ENCODE measurements at regions not wholly inside any gene's neighbourhood (a gene's known extent, or its start where the extent isn't known, plus 50 kb on each side); places are given as distances from the start of the nearest gene placed in this dataset.

DNA sequence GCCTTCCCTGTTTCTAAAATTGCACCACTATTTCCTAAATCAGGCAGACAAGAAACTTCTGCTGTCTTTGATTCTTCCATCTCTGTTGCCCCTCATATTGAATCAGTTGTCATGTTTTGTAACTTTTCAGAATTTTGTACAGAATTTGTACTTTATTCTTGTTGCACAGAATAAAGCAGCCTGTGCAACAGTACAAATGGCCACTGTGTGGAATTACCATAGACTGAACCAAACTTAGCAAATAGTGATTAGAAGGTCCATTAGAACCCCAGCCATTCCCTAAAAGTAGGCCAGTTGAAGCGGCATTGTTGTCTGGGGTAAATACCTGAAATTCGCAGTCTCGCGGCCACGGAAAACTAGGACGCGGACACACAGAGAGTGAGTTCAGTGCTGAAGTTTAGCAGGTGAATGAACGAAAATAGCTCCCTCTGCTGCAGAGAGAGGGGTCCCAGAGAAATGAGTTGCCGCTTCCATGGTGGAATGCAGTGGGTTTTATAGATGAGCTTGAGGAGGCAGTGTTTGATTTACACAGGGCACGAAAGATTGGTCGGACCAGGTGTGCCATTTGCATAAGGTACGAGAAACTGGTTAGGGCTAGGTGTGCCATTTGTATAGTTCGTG is 71.8 kb downstream of the C4orf33 start:
- no peak for DNase-seq

DNA sequence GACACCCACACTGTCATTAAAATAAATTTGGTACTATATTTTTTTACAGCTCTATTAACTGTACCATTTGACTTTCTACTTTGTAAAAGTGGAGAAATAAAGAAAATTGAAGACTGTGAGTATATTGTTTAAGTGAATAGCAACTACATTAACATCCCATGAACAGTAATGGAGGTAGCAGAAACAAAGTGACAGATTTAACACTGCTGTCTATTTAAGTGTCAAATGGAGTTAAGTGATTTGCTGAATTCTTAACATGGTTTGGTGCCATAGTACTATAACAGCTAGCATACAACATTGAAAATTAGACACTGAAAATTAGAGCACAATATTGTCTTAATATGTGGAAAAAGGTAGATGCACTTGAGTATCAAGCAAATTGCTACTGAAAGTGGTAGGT is 76.2 kb downstream of the C4orf33 start:
- DNase-seq, result no peak

DNA sequence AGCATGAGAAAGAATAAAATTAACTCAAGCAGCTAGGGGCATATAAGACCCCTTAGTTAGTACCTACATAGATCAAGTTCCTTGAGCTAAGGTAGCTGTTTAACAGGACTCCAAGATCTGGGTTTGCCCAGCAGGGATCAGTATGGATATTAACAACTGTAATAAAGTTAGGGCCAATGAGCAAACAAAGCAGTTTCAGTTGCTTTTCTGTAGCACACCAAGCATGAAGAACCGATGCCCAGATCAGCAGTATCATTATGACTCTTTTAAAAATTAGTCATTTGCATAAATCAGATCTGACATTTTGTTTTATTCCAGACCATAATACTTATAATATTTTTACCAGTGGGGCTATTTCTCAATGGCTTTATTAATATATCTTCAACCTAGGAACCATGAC is 80.9 kb downstream of the C4orf33 start:
- no peak for DNase-seq

DNA sequence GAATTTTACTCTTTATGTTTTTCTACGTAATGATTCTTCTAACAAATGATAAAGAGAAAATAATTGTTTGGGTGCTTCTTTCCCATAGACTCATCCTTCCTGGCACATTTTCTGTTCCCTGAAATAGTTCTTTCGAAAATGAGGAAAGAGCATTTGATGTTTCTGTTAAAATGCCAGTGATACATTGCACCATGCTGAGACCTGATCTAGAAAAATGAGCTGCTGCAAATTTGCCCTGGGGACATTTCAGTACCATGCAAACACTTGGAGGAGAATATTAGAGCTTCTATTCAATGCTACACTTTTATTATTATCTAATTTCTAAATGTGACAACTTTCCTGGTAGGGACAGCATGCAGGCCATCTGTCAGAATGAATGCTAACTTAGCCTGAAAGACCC is 83.3 kb downstream of the C4orf33 start:
- no peak for DNase-seq

DNA sequence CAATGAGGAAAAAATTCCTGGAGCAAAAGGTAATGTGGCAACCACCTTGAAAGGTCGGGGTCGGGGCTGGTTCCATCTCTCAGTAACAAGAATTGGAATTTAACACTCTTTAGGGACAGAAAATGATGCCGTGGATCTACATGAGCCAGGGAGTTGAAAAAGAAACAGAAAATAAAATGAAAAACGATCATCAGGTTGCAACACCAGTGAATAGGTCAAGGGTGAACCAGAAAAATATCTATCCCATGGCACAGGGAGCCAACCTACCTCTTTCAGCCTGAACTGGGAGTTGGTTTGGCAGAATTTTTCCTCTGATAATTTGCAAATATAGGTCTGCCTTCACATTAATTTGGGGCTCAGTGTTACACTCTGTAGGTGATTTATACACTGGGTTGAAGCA is 93.7 kb downstream of the C4orf33 start:
- DNase-seq, result no peak

DNA sequence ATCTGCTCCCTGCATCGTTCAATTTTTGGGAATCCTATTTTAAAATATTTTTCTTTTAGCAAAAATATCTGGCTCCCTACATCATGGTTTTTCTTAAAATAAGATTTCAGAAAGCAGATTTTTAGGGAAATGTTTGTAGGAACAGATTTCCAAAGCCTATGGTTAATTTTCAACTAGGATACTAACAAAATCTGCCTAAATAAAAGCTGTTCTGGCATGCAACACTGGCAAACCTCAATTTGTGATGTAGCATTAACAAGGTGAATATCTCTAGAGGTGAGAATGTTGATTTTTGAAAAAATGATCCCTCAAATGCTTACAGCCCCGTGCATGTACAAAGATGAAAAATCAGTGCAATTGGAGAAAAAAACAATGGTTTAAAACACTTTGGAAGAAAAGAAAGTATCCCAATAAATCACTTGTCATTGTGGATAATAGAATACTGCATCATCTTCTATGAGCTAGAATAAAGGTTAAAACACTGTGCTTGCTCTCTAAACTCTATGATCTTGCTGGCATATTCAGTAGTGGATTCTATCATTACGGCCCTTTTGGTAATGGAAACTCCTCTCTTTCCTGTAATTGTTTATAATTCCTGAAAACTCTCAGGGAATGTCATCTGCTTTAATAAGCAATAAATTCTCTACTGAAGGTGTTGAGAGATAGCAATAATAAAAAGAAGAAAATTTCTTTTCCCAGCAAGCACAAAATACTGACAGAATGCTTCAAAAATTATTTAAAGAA is 97.6 kb downstream of the C4orf33 start:
- no peak for DNase-seq

DNA sequence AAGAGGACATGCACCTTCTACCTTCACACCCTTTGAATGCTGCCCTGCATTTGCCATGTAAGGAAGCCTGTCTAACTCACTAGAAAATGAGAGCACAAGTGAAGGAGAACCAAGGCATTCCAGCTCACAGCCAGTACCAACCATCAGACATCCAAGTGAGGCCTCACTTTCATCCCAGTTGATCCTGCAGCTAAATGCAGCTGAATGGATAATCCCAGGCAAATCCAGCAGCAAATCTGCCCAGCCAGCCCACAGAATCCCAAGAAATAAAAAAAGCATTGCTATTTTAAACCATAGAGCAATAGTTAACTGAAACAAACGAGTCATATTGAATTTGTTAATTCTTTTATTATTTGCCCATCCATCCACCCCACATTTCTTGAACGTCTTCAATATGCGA is 112.5 kb downstream of the C4orf33 start:
- DNase-seq, result no peak

DNA sequence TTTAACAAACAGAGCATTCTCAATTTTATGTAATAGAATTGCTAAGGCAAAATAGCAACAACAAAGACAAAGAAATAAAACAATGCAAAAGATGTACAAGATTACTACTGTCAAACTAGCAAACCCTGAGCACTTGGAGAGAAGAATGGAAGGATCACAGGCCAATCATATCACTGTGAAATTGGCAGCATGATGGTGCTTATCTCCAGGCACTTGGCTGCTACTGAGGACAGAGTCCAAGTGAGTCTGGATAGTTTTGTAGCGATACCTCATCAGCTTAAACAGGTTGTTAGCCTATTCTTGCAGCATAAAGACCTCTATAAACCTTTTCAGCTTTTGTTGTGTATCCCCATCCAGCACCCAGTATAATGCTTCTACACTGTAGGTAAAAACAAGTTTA is 117.7 kb downstream of the C4orf33 start:
- DNase-seq, result no peak

DNA sequence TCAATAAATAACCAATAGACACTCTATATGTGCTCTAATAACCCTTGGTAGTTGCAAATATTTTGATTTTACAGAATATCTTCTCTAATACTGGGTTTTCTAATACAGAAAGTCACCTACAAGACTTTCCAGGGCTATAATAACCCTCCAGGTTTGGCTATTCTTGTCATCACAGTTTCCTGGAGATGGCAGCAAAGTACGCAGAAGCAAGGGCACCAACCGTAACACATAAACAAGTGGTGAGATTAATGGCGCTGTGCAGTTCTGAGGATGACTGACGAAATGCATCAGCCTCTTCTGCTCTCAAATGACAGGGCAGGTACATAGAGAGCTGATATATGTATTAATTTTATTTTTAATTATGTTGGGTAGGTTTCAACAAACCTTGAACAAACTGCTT is 122.4 kb downstream of the C4orf33 start:
- no peak for DNase-seq

DNA sequence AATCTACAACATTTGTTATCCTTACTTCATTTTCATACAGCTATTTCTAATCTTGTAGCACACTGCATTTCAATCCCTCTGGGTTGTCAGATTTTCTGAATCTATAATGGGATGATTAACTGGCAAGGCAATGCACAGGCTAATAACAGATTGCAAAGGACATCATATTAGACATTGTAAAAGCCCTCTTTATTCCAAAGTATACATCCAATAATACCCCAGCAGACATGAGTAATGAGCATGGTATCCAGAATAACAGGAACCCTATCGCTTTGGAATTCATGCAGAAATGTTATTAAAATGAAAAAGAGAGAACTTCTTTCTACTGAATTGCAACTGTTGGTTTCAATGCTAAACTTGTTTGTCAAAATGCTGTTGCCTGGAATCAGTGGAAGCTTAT is 122.9 kb downstream of the C4orf33 start:
- DNase-seq, result no peak

DNA sequence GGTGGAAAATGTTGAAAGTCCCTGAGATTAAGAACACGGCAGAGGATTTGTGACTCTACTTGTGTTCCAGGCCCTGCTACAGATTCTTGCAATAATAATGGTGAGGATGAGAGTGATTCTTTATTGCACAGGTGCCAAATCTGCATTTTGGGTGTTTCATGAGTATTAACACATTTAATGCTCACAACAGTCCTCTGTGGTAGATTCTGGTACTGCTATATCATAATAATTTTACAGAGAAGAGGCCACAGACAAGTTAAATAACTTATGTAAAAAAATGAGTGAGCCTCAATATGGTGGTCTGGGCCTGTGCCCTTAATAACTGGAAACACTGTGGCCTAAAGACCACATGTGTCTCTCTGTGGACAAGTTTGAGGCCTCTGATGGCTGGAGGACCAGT is 124.3 kb downstream of the C4orf33 start:
- DNase-seq, result no peak

DNA sequence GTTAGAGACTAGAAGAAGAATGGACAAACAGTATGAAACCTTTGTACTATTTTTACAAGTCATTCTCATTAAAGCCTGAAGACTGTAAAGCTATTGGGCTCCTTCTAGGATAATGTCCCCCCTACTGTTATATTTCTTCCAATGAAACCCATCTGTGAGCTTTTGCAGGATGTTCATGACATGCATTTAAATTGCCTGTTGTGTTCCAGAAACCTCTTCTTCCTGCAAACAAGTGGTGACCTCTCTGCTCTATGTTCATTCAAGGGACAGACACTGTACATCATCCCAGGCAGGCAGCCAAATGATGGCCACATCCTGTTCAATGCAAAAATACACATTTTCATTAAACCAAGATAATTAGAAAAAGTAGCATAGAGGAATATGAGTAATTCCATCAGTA is 128.0 kb downstream of the C4orf33 start:
- no peak for DNase-seq

DNA sequence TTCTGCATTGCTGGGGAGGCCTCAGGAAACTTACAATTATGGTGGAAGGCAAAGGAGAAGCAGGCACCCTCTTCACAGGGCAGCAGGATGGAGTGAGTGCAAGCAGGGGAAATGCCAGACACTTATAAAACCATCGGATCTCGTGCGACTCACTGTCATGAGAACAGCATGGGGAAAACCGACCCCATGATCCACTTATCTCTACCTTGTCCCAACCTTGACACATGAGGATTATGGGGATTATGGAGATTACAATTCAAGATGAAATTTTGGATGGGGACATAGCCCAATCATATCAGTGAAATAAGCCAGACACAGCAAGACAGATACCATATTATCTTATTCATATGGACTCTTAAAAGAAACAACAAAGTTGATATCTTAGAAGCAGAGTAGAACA is 134.9 kb downstream of the C4orf33 start:
- no peak for DNase-seq

DNA sequence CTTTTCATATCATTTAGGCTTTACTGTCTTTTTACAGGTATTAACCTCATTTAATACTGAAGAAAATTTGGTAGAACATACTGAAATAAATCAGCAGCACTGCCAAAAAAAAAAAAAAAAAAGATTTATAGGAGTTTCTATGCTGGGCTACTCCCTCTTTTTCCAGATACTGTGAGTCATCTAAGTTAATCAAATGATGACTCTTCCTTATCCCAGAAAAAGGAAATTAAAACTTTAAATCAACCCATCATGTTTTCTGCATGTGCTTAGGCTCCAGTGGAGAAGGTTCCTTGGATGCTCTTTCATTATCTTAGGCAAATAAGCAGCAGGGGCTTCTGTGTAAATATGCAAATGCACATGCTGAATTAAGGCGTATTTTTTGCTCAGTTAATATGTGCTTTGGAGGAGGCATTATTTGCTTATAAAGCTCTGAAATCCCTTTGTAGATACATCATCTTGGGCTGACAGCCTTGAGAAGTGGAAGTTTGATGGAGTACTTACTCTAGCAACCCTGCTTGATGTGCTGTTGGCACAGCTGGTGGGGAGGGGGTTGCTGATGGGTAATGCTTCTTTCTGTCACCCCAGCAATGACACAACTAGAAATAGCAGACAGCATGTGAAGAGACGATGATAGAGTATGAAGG is 136.1 kb downstream of the C4orf33 start:
- DNase-seq, result no peak

DNA sequence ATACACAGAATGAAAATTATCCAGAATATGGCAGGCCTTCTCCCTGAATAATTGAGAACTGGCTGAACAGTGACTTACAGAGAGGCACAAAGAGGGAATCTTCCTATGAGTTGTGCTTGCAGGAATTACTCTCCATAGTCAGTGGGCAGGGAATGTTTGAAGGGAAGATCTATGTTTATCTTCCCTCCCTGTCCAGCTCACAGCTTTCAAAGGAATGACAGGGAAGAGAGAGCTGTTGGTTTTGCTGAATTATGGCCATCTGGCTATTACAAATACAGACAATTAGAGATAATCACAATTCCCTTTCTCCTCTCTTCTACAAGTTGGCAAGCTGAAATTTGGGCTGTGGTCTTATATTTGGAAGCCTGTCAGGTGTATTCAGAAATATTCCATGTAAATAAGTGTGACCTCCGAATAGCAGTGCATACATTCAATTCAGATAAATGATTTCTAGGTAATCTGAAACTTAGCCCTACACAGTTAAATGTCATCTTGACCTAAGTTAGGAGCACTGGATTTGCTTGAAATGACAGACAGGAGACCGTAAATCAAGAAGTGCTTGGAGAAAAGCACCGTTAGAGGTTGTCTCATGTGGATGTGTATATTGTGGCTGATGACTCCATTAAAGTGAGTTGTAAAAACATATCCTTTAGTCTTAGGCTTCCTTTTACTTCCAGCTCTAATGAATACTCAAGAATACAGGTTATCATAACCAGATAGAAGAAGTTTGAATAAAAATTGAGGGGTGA is 136.8 kb downstream of the C4orf33 start:
- no peak for DNase-seq

DNA sequence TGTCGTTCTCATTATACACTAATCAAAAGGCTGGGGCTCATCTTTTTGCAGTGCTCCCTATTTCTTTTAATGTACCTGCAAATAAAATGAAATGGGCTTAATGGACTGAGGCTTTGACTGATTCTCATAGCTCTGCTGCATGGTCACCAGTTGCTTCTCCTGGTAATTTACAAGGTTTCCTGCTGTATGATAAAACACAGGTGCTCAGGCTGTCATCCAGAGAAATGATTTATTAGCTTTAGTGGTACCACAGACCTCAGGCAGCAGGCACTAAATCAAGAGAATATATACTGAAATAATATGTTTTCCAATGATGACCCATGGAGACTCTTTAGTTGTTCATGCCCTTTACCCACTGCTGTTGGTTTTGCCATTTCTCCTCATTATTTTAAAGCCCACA is 137.7 kb downstream of the C4orf33 start:
- no peak for DNase-seq

DNA sequence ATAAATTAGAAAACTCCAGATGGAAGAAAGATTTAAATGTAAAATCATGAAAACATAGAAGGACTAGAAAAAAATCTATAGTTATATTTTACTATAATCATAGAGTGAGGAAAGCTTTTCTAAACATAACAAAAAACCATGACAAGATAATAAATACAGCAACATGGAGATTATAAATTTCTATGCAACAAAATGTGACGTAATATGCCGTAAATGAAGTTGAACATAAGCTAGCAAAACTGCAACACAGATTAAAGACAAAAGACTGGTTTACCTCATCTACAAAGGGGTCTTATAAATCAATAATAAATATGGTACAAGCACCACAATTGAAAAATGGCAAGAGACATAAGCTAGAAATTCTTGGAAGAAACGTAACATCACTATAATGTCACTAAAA is 140.4 kb downstream of the C4orf33 start:
- DNase-seq, result no peak

DNA sequence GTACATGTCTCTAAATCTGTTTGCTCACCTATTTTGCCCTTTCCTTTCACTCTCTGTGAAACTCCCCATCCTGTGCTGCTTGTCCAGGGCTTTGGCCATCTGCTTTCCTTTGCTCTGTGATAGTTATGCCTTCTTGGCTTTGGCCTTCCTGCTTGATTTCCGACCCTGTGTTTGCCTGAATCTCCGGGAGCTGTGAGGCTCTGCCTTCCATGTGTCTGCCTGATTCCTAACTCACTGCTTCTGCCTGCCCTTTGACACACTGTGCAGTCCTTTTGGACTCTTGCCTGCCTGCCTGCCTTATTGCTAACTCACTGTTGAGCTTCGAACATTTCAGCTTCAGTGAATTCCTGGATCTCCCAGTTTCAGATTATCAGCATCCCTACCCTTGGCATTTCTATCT is 143.1 kb downstream of the C4orf33 start:
- DNase-seq, result no peak

DNA sequence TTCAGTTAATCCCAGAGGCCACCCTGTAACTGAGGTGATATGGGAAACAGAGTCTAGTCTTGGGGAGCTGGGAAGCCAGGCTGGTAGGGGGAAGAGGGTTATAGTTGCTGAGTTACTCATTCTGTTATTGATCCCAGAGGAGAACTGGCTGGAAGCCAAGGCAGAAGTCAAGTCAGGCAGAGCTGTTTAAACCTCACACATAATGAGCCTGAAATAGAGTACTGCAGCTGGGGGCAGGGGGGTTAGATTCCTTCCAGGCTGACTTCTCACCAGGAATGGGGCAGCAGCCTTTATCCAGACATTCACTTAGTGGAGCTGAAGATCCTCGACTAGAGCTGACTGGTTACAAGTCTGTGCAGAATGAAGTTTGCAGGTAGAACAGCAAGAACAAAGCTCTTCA is 144.9 kb downstream of the C4orf33 start:
- DNase-seq, result no peak

DNA sequence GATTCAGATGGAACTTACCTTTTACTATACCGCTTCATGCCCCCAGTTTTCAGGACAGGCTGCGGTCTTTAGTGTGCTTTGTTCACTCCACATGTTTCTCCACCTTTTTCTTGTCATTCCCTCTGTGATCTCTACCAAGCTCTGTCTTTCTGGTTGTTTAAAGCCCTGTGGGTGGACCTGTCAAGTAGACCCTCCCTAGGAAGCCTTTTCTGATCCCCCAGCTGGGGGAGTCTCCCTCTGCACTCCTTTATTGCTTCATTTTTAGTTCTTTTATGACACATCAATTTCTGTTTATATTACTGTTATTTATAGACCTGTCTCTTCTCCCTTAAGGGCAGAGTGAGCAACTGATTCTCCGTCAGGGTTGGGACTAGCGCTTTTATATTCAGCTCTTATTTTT is 150.2 kb downstream of the C4orf33 start:
- DNase-seq, result no peak

DNA sequence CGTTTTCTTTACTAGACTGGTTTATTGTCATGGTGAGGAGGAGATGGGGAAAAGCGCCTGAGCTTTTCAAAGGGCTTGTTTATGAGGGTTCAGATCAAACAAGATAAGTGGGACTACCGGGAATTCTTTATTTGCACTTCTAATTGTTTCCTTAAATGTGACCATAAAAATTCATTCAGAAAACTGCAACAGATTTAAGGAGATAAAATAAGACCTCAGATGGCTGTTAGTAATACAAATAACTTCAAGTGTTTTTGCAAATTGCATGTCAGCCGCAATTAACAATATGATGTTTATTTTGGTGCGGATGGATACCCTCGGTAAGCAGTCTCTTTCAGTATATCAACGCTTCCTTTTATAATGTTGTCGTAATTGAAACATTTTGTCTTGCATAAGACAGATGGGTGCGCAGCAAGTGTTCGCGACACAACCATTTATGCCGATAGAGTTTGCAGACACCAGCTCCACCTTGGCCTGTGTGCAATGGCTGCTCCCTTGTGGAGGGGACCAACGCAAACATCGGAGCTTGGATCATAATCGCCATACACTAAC is 151.0 kb downstream of the C4orf33 start:
- no peak for DNase-seq

DNA sequence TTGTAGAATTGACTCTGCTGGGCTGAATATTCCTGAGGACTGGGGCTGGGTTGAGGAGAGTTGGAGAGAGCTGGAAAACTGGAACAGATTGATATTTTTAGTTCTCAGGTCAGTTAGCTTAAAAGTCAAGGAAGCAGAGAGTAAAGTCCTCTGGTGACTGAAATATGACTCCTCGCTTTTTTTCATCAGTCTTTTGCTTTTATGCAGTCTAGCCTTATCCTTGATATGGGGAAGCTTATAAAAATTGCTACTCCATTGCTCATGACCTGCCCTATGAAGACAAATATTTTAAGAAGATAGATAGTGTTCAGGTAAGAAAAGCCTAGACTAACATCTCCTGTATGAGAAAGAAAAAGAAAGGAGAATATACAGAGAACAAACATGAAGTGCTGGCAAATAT is 152.7 kb downstream of the C4orf33 start:
- DNase-seq, result no peak

DNA sequence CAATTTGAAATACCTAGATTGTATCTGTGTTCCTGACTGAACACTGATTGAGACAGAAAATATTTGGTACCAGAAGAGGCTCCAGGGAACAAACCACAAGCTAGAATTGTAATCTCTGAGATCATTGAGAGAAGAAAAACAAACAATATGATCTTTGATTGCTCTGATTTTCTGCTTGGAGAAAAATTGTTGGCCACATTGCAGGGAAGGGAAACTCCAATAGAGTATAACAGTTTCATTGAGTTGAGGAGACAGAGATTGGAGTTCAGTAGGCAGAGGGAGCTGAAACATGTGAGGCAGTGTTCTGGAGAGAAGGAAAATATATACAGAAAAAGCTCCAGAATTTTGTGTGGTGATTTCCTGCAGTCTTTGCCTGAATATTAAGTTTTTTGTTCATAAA is 158.2 kb downstream of the C4orf33 start:
- DNase-seq, result no peak

DNA sequence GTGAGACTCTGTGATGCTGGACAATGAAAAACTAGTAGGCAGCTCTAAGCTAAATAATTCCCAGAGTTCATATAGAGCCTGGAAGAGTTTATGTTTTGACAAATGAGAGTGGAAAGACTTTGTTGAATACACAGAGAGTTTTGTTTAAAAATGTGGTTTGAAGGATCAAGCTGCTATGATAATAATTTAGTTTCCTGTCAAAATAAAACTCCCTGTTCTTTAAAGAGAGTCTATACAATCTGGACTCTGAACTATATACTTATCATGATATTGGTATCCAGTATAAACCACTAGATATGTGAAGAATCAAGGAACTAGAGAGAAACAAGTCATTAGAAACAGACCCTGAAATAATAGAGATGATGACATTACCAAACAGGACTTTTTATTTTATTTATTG is 158.6 kb downstream of the C4orf33 start:
- no peak for DNase-seq

Measured in NCI-H226 (cell line).